ENCODE measurements at regions not wholly inside any gene's neighbourhood (a gene's known extent, or its start where the extent isn't known, plus 50 kb on each side); places are given as distances from the start of the nearest gene placed in this dataset.

DNA sequence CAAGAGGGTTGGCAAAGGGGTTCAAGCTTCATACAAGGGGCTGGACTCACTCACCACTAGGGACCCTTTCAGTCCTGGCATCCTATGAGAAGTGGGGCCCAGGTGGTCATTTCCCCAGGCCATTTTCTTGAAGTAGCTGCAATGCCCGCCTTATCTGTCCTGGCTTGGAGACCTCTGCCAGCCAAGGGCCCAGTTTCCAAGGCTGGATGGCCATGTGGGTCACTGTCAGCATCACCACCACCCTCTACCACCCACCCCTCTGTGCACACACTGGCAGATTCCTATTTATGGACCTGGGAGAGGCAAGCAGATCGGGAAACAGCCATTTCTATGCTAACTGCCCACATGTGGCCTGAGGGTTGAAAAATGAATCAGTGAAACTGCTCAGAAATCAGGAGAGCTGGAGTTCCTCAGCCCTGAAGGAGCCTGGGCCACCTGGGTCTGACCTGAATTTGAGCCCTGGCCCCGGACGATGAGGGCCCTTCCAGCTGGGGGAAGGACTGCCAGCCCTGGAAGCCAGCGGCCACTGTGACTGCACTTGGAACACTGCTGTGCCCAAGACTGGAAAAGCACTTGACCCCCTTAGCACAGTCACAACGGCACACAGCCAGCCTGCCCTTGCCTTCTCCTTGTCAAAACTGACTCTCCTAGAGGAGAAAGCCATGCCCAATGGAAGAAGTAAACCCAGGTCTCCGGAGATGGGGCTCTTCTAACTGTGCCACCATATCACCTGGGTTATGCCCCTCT is 442.2 kb downstream of the BUD13 start (continued):
- TF ChIP-seq PPARG (CRISPR knock-in tag; conservative IDR thresholded peaks at IDR 0.05): no peak
- no peak for TF ChIP-seq PITX1 (CRISPR knock-in tag; IDR thresholded peaks at IDR 0.05)
- TF ChIP-seq RFX1 (IDR thresholded peaks at IDR 0.05): no peak
- TF ChIP-seq SMC3 (IDR thresholded peaks at IDR 0.05; ENCODE audit: low read length): no peak
- no peak for TF ChIP-seq ZNF354B (CRISPR knock-in tag; IDR thresholded peaks at IDR 0.05)
- no peak for TF ChIP-seq ZNF256 (CRISPR knock-in tag; conservative IDR thresholded peaks at IDR 0.05)
- no peak for TF ChIP-seq ZNF10 (CRISPR knock-in tag; IDR thresholded peaks at IDR 0.05; ENCODE audit: borderline replicate concordance, low read depth)
- TF ChIP-seq RXRA (CRISPR knock-in tag; IDR thresholded peaks at IDR 0.05): no peak

GRCh38 chr11:116329354-116330090 is 443.3 kb downstream of the BUD13 start:
- Histone ChIP-seq H2AFZ (ENCODE audit: low read length) (no peak overlapping the region), H3K27ac (ENCODE audit: extremely low read length, insufficient read depth, low read length) (no peak overlapping the region), H3K36me3 (replicated peaks in 1 of 2; ENCODE audit: control insufficient read depth in 1 of 2, insufficient read depth in 2 of 2, low read length in 2 of 2) (no peaks in the 10 kb centered on the region), H3K9ac (ENCODE audit: insufficient read depth, low read depth, low read length) (no peak overlapping the region), H3K4me2 (ENCODE audit: low read depth, low read length) (no peak overlapping the region), H3K9me3 (ENCODE audit: low read length) (no peaks in the 10 kb centered on the region), H3K79me2 (ENCODE audit: insufficient read depth, low read length) (no peaks in the 10 kb centered on the region), H4K20me1 (ENCODE audit: insufficient read depth, low read length) (no peaks in the 10 kb centered on the region), H3K27me3 (ENCODE audit: control insufficient read depth in 1 of 2, insufficient read depth in 2 of 2, low read length in 2 of 2) (no peaks in the 10 kb centered on the region), H3K4me1 (ENCODE audit: insufficient read depth, low read length) (peaks cover 4% of the 10 kb centered on the region; the same call in 1 of the 2 replicates), H3K4me3 (replicated peaks in 1 of 3; ENCODE audit: insufficient read depth in 1 of 3, low read depth in 2 of 3, low read length in 3 of 3) (no peak overlapping the region)
- 58% methylated on average over 8 of the region's 9 CpGs for WGBS (ENCODE audit: low lambda C conversion rate)
- no peak for TF ChIP-seq PHB2 (IDR thresholded peaks at IDR 0.05; ENCODE audit: partially characterized antibody)
- TF ChIP-seq ZNF746 (CRISPR knock-in tag; IDR thresholded peaks at IDR 0.05): no peak
- no peak for TF ChIP-seq ZFP36L2 (CRISPR knock-in tag; IDR thresholded peaks at IDR 0.05)
- TF ChIP-seq ARNT (IDR thresholded peaks at IDR 0.05): no peak
- no peak for TF ChIP-seq CENPT (CRISPR knock-in tag; IDR thresholded peaks at IDR 0.05; ENCODE audit: low read depth)
- TF ChIP-seq ZNF180 (CRISPR knock-in tag; IDR thresholded peaks at IDR 0.05; ENCODE audit: borderline replicate concordance, low read depth): no peak
- no peak for TF ChIP-seq THAP11 (CRISPR knock-in tag; IDR thresholded peaks at IDR 0.05)
- no peak for TF ChIP-seq HMGA1 (CRISPR knock-in tag; conservative IDR thresholded peaks at IDR 0.05)
- TF ChIP-seq, protein P1, sequence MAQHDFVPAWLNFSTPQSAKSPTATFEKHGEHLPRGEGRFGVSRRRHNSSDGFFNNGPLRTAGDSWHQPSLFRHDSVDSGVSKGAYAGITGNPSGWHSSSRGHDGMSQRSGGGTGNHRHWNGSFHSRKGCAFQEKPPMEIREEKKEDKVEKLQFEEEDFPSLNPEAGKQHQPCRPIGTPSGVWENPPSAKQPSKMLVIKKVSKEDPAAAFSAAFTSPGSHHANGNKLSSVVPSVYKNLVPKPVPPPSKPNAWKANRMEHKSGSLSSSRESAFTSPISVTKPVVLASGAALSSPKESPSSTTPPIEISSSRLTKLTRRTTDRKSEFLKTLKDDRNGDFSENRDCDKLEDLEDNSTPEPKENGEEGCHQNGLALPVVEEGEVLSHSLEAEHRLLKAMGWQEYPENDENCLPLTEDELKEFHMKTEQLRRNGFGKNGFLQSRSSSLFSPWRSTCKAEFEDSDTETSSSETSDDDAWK (CRISPR knock-in tag; IDR thresholded peaks at IDR 0.05): no peak
- TF ChIP-seq NFRKB (IDR thresholded peaks at IDR 0.05): no peak
- no peak for TF ChIP-seq ZFP1 (CRISPR knock-in tag; IDR thresholded peaks at IDR 0.05)
- ChIA-PET POLR2A (no interaction called here), CTCF (ENCODE audit: low intra/inter-chr PET ratio, low total read pairs) (no interaction called here)
- no peak for DNase-seq (ENCODE audit: low spot score)
- no peak for ATAC-seq
- intact Hi-C loops (cut with micrococcal nuclease; ENCODE audit: unreplicated experiment): no loop called here
- in situ Hi-C loops (cut with HindIII; ENCODE audit: extremely low pct_ligation_motif_present, low pct_unique_long_range_greater_than_20kb): no loop called here
- FAIRE-seq: no peak
- BruUV-seq (replicated peaks): no TSS peak

Measured in HepG2 (cell line).